ENCODE measurements at regions not wholly inside any gene's neighbourhood (a gene's known extent, or its start where the extent isn't known, plus 50 kb on each side); places are given as distances from the start of the nearest gene placed in this dataset.

- no peaks in the 10 kb centered on the region for H3K36me3 ChIP-seq (ENCODE audit: control insufficient read depth, insufficient read depth, low read length)
- no peak for DNase-seq (ENCODE audit: low read depth)
- TF ChIP-seq, protein P1, sequence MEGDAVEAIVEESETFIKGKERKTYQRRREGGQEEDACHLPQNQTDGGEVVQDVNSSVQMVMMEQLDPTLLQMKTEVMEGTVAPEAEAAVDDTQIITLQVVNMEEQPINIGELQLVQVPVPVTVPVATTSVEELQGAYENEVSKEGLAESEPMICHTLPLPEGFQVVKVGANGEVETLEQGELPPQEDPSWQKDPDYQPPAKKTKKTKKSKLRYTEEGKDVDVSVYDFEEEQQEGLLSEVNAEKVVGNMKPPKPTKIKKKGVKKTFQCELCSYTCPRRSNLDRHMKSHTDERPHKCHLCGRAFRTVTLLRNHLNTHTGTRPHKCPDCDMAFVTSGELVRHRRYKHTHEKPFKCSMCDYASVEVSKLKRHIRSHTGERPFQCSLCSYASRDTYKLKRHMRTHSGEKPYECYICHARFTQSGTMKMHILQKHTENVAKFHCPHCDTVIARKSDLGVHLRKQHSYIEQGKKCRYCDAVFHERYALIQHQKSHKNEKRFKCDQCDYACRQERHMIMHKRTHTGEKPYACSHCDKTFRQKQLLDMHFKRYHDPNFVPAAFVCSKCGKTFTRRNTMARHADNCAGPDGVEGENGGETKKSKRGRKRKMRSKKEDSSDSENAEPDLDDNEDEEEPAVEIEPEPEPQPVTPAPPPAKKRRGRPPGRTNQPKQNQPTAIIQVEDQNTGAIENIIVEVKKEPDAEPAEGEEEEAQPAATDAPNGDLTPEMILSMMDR (IDR thresholded peaks at IDR 0.05; ENCODE audit: insufficient read depth, low read length, poor library complexity, severe bottlenecking) = no peak
- H3K27me3 ChIP-seq (ENCODE audit: control insufficient read depth, insufficient read depth, low read length) = no peaks in the 10 kb centered on the region
- H3K4me3 ChIP-seq (ENCODE audit: low read depth, low read length) = no peak overlapping the region
These were observed 599.1 kb downstream of the NYAP2 start for GRCh38 chr2:225998653-225999052.

- no peaks in the 10 kb centered on the region for H3K27me3 ChIP-seq (ENCODE audit: control insufficient read depth, insufficient read depth, low read length)
- no peak for DNase-seq (ENCODE audit: low read depth)
- no peak overlapping the region for H3K4me3 ChIP-seq (ENCODE audit: low read depth, low read length)
- no peaks in the 10 kb centered on the region for H3K36me3 ChIP-seq (ENCODE audit: control insufficient read depth, insufficient read depth, low read length)
- TF ChIP-seq, protein P1 (IDR thresholded peaks at IDR 0.05; ENCODE audit: insufficient read depth, low read length, poor library complexity, severe bottlenecking) = no peak
These were observed 598.6 kb downstream of the NYAP2 start for GRCh38 chr2:225998116-225998515.

- TF ChIP-seq, protein P1 (IDR thresholded peaks at IDR 0.05; ENCODE audit: insufficient read depth, low read length, poor library complexity, severe bottlenecking) = no peak
- Histone ChIP-seq H3K4me3 (ENCODE audit: low read depth, low read length) (no peak overlapping the region), H3K36me3 (ENCODE audit: control insufficient read depth, insufficient read depth, low read length) (no peaks in the 10 kb centered on the region), H3K27me3 (ENCODE audit: control insufficient read depth, insufficient read depth, low read length) (no peaks in the 10 kb centered on the region)
- no peak for DNase-seq (ENCODE audit: low read depth)
These were observed 596.9 kb downstream of the NYAP2 start for GRCh38 chr2:225996462-225996828.

GRCh38 chr2:225995796-225996461 is 596.4 kb downstream of the NYAP2 start:
- Histone ChIP-seq H3K36me3 (ENCODE audit: control insufficient read depth, insufficient read depth, low read length) (no peaks in the 10 kb centered on the region), H3K4me3 (ENCODE audit: low read depth, low read length) (no peak overlapping the region), H3K27me3 (ENCODE audit: control insufficient read depth, insufficient read depth, low read length) (no peaks in the 10 kb centered on the region)
- DNase-seq (ENCODE audit: low read depth) = no peak
- TF ChIP-seq, protein P1 (IDR thresholded peaks at IDR 0.05; ENCODE audit: insufficient read depth, low read length, poor library complexity, severe bottlenecking) = no peak

DNA sequence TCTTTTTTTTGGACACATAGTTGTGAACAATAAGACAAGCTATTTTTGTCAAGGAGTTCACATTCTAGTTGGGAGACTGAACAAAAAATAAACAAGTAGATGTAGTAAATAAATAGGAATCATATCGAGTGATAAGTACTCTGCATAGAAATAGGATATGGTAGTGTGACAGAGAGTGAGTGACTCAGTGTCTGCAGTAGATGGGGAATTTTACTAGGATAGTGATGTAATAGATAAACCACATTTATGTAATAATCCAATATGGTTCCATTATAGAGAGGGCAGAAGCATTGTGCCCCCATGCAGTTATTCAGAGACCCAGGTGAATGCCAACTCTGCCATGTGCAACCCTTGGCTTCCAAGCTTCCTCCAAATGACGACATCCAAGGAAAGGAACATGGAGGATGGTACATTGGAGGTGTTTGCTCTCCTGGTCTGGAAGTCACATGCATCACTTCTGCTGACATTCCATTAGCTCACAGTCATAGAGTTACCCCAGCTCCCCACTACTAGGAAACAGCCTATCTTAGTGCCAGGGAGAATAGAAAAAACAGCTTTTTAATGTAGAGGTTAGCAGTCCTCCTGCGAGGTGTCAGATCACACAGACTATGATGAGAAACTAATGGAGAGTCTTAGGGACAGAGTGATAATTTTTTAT is 595.4 kb downstream of the NYAP2 start:
- Histone ChIP-seq H3K4me3 (ENCODE audit: low read depth, low read length) (no peak overlapping the region), H3K36me3 (ENCODE audit: control insufficient read depth, insufficient read depth, low read length) (no peaks in the 10 kb centered on the region), H3K27me3 (ENCODE audit: control insufficient read depth, insufficient read depth, low read length) (no peaks in the 10 kb centered on the region)
- TF ChIP-seq, protein P1 (IDR thresholded peaks at IDR 0.05; ENCODE audit: insufficient read depth, low read length, poor library complexity, severe bottlenecking) = no peak
- no peak for DNase-seq (ENCODE audit: low read depth)

GRCh38 chr2:225993430-225993829 is 593.9 kb downstream of the NYAP2 start:
- DNase-seq (ENCODE audit: low read depth) = no peak
- no peaks in the 10 kb centered on the region for H3K27me3 ChIP-seq (ENCODE audit: control insufficient read depth, insufficient read depth, low read length)
- TF ChIP-seq, protein P1 (IDR thresholded peaks at IDR 0.05; ENCODE audit: insufficient read depth, low read length, poor library complexity, severe bottlenecking) = no peak
- no peak overlapping the region for H3K4me3 ChIP-seq (ENCODE audit: low read depth, low read length)
- no peaks in the 10 kb centered on the region for H3K36me3 ChIP-seq (ENCODE audit: control insufficient read depth, insufficient read depth, low read length)

Measured in kidney epithelial cell (primary cell).